ENCODE measurements at regions not wholly inside any gene's neighbourhood (a gene's known extent, or its start where the extent isn't known, plus 50 kb on each side); places are given as distances from the start of the nearest gene placed in this dataset.

GRCh38 chr2:45127321-45127720, 118.1 kb upstream of the SIX2 start:
- no peak for TF ChIP-seq CTCF (IDR thresholded peaks at IDR 0.05)
- DNase-seq (ENCODE audit: extremely low spot score, unreplicated experiment): no peak
- Mint-ChIP-seq H3K36me3 (ENCODE audit: unreplicated experiment) (no peaks in the 10 kb centered on the region), H3K27me3 (ENCODE audit: unreplicated experiment) (no peaks in the 10 kb centered on the region), H3K4me1 (ENCODE audit: unreplicated experiment) (peaks cover 3% of the 10 kb centered on the region), H3K27ac (ENCODE audit: unreplicated experiment) (no peak overlapping the region), H3K4me3 (ENCODE audit: unreplicated experiment) (no peak overlapping the region), H3K9me3 (ENCODE audit: unreplicated experiment) (no peaks in the 10 kb centered on the region)

- Mint-ChIP-seq H3K36me3 (ENCODE audit: unreplicated experiment) (no peaks in the 10 kb centered on the region), H3K4me3 (ENCODE audit: unreplicated experiment) (no peak overlapping the region), H3K9me3 (ENCODE audit: unreplicated experiment) (no peaks in the 10 kb centered on the region), H3K27ac (ENCODE audit: unreplicated experiment) (no peak overlapping the region), H3K27me3 (ENCODE audit: unreplicated experiment) (no peaks in the 10 kb centered on the region), H3K4me1 (ENCODE audit: unreplicated experiment) (peaks cover 15% of the 10 kb centered on the region)
- no peak for DNase-seq (ENCODE audit: extremely low spot score, unreplicated experiment)
- no peak for TF ChIP-seq CTCF (IDR thresholded peaks at IDR 0.05)
Measured at GRCh38 chr2:45125232-45125631, 116.0 kb upstream of the SIX2 start.

GRCh38 chr2:45124456-45124855, 115.2 kb upstream of the SIX2 start:
- Mint-ChIP-seq H3K4me1 (ENCODE audit: unreplicated experiment) (peaks cover 23% of the 10 kb centered on the region), H3K36me3 (ENCODE audit: unreplicated experiment) (no peaks in the 10 kb centered on the region), H3K27me3 (ENCODE audit: unreplicated experiment) (no peaks in the 10 kb centered on the region), H3K4me3 (ENCODE audit: unreplicated experiment) (no peak overlapping the region), H3K27ac (ENCODE audit: unreplicated experiment) (no peak overlapping the region), H3K9me3 (ENCODE audit: unreplicated experiment) (no peaks in the 10 kb centered on the region)
- TF ChIP-seq CTCF (IDR thresholded peaks at IDR 0.05): no peak
- no peak for DNase-seq (ENCODE audit: extremely low spot score, unreplicated experiment)

GRCh38 chr2:45123521-45124191, 114.4 kb upstream of the SIX2 start:
- peaks cover 28% of the 10 kb centered on the region for H3K4me1 Mint-ChIP-seq (ENCODE audit: unreplicated experiment)
- H3K4me3 Mint-ChIP-seq (ENCODE audit: unreplicated experiment): no peak overlapping the region
- no peaks in the 10 kb centered on the region for H3K9me3 Mint-ChIP-seq (ENCODE audit: unreplicated experiment)
- no peaks in the 10 kb centered on the region for H3K36me3 Mint-ChIP-seq (ENCODE audit: unreplicated experiment)
- no peak overlapping the region for H3K27ac Mint-ChIP-seq (ENCODE audit: unreplicated experiment)
- no peaks in the 10 kb centered on the region for H3K27me3 Mint-ChIP-seq (ENCODE audit: unreplicated experiment)
- no peak for TF ChIP-seq CTCF (IDR thresholded peaks at IDR 0.05)
- no peak for DNase-seq (ENCODE audit: extremely low spot score, unreplicated experiment)

- H3K4me3 Mint-ChIP-seq (ENCODE audit: unreplicated experiment): no peak overlapping the region
- no peak overlapping the region for H3K27ac Mint-ChIP-seq (ENCODE audit: unreplicated experiment)
- no peak for DNase-seq (ENCODE audit: extremely low spot score, unreplicated experiment)
Measured at GRCh38 chr2:45123065-45123464, 113.8 kb upstream of the SIX2 start.

More at GRCh38 chr2:45123065-45123464, 113.8 kb upstream of the SIX2 start:
- H3K4me1 Mint-ChIP-seq (ENCODE audit: unreplicated experiment): peaks cover 32% of the 10 kb centered on the region
- no peaks in the 10 kb centered on the region for H3K27me3 Mint-ChIP-seq (ENCODE audit: unreplicated experiment)
- no peak for TF ChIP-seq CTCF (IDR thresholded peaks at IDR 0.05)
- no peaks in the 10 kb centered on the region for H3K36me3 Mint-ChIP-seq (ENCODE audit: unreplicated experiment)
- H3K9me3 Mint-ChIP-seq (ENCODE audit: unreplicated experiment): no peaks in the 10 kb centered on the region

All from osteocyte (in vitro differentiated cells).